T-helper 1 cell treated with Interleukin-12 subunit alpha and Interleukin-12 subunit beta and Interleukin-4 antibody, amounts not matched to agents 30 ng/mL and 1 ng/mL, for 36 hours (primary cell): ENCODE measurements at regions not wholly inside any gene's neighbourhood (a gene's known extent, or its start where the extent isn't known, plus 50 kb on each side); places are given as distances from the start of the nearest gene placed in this dataset.

ENCODE experiments used
- intact Hi-C: fragments of 100-400 bp; cut with micrococcal nuclease; formaldehyde crosslinking; loops from one replicate; pipeline ENCODE4 v1.15.1; 2024

- intact Hi-C loops = no loop called here
Observed at GRCh38 chr7:33727315-33727714, 178.0 kb upstream of the BMPER start.

GRCh38 chr7:33728873-33729551, 176.3 kb upstream of the BMPER start:
- intact Hi-C loops = no loop called here

- intact Hi-C loops = no loop called here
Observed at GRCh38 chr7:33729726-33730125, 175.6 kb upstream of the BMPER start.

DNA sequence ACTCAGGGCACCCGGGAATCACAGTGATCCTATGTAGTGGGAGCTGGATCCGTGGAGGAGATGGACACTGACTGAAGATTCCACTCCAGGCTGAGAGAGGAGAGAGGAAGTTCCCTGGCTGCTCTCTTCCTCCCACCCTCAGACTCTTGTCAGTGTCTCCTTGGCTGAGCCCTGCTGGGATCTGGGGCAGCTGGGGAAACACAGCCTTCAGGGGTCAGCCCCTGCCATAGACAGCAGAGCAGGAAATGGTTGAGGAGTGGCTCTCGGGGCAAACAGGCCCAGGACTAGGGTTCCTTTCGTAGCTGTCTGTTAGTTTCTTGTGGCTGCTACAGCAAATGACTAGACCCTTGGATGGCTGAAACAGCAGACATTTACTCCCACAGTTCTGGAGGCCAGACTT, 174.4 kb upstream of the BMPER start:
- intact Hi-C loops = no loop called here

DNA sequence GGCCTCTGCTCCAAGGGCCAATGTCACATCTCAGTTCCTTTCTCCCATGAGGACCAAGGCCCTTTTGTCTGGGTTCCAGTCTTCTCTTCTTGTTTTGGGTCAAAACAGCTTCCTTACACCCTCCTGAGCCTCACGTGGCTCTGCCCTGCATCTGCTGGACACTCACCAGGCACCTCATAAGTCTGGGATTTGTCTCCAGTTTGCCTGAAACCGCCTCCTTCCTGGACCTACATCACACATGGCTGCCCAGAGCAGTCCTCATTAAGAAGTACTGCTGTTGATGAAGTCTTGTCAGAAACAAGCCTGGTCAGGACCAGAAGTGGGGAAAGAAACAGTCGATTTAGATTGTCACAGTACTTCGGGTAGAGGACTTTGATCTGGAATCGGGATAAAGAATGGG, 173.4 kb upstream of the BMPER start:
- intact Hi-C loops = no loop called here

GRCh38 chr7:33732462-33732861, 172.9 kb upstream of the BMPER start:
- intact Hi-C loops = no loop called here

DNA sequence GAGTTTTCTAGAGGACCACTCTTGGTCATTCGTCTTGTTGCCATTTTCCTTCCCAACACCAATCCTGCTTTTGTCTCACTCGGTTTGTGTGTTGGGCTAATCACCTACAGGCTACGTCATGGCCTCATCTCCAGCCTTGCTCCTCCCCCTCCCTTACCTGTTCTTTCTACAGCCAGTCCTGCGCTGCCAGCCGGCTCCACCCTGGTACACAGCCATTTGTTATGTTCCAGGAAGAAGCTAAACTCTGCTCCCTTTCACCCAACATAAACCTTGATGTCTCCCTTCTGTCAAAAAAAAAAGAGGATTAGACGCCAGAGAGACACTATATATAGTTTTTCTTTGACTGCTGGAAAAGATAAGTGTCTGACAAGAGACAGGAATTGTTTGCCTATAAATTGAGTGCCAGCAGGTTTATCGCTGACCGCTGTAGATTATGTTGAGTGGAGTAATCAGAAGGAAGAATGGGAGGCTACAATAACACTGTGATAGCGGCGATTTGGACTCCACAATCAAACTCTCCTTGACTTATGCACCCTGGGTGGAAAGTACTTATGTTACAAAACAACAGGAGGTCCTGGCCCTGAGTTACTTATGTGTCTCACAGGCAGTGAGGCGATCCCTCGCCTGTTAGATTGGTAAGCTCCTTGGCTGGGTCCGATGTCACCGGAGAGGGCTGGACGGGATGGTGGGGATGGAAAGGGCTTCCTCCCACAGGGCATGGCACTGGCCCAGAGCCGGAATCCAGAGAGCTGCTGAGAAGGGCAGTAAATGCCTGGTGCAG, 171.3 kb upstream of the BMPER start:
- intact Hi-C loops = no loop called here

DNA sequence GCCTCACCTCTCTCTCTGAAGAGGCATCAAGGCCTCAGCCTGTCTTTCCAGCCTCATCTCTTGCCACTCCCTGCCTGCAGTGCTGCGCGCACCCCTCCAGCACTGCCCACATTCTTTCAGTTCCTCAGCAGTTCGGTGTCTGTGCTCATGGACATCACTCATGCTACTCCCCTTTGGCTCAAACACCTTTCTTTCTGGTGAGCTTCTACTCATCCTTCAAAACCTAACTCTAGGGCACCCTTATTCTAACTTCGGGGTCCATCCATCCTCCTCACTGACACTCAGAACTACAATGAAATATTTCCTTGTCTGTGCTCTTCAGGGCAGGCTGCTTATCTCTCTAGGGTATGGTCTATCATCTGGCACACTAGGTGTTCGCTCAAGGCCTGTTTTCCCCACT, 169.9 kb upstream of the BMPER start:
- intact Hi-C loops = no loop called here

GRCh38 chr7:33736521-33737221, 168.7 kb upstream of the BMPER start:
- intact Hi-C loops = no loop called here

- intact Hi-C loops = no loop called here
Observed at GRCh38 chr7:33738260-33738935, 166.9 kb upstream of the BMPER start.

DNA sequence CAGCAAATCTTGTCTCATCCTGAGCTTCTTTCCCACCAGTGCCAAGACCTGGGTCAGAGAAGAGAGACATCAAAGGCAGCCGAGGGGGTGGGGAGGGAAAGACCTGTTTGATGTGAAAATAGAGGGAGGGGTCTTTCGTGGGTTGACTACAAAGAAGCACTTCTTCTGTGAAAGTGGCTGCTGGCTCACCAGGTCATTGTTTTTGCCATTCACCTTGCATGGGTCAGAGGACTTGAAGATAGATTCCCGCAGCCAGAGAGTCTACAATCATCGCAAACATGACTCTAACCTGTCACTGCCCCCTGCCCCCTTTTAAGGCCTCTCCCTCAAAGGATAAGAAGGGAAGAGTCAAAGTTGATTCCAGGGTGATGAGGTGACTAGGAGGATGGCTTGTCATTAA, 166.1 kb upstream of the BMPER start:
- intact Hi-C loops = no loop called here

DNA sequence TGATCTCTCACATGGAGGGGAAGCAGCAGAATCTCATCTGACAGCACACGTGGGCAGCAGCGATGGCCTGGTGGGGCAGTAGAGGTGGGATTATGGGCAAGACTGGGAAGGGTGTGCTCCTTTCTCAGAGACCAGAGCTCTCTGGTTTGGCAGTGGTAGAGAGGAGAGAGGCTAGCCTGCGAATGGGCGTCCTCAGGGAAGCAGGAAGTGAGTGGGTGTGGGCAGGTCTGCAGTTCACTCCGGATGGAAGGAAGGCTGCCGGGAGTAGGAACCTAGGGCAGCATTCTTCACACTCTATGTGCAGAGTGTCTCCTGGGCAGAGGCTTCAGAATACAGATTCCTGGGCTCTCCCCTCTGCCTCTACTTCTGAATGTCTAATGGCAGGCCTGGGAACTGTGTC, 162.8 kb upstream of the BMPER start:
- intact Hi-C loops = loop anchor here (10.0 kb wide), 1 partner anchor 978 kb away; no protein-coding TSS in a partner anchor

DNA sequence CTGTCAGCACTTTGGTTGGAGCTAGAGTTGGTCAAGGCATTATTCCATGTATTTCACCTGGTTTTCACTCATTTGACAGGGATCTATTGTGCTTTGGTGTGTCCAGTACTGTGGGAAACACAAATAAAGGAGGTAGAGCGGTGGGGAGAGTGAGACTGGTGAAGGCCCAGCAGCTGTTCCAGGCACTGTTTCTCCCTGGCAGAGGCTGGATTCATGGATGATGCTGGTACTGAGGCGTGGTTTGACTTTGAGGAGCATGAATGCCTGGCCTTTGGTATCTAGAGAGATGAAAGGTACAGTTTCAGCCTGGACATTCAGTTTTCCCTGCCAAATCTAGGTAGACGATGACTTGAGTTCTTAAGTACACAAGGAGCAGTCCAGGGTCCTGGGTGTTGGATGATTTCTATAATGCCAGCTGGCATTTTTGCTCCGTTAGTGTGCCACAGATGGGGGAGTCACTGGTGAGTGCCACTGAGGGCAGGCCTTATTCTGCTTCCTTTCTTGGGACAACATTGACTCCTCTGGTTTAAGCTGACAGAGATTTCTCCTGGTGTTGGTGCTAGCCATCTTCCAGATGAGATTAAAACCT, 162.2 kb upstream of the BMPER start:
- intact Hi-C loops = loop anchor here (10.0 kb wide), 1 partner anchor 978 kb away; no protein-coding TSS in a partner anchor

DNA sequence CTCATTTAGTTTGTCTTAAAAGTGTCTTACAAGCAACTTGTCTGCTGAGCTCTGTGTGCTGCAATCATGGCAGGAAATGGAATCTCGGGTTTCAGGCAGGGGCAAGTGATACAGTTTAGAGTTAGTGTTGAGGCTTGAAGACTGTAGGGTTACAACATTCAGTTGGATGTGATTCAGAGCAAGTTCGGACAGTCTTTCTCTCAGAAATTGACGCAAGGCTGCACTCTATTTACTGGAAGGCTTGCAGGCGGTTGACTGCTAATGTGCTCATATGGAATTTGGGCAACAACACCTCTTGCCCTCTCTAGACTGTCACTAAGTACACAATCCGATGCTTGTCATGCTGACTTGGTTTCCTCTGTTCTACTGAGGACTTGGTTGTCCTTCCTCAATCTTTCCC, 161.7 kb upstream of the BMPER start:
- intact Hi-C loops = loop anchor here (10.0 kb wide), 1 partner anchor 979 kb away; no protein-coding TSS in a partner anchor

DNA sequence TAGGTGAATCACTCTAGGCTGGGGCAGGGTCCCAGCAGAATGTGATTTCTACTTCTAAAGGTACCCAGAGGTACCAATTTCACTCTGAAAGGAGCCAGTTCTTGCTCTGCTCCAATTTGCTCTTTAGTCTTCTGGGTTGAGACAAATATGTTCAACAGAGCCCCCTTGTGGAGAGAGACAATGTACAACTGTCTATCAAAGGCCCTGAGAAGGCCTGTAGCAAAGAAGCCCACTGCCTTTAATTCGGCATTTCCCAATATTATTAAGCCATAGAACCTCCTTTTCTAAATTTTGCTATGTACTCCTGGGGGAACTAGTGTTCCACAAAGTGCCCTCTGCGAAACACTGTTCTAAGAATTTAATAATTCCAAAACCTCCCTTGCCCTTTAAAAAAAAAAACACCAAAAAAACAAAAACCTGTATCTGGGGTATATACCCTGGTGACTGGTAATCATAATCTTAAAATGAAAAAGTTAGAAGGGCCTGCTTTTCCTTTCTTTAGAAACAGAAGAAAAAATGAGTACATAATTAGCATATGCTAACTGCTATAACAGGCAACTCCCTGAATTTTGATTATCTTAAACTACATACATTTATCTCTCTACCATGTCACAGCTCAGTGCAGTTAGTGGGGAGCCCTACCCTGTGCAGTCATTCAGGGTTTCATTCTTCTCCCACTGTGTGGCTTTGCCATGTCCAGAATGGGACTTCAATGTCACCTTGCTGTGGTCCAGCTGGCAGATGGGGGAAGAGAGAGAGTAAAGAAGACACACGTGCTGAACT, 160.9 kb upstream of the BMPER start:
- intact Hi-C loops = loop anchor here (10.0 kb wide), 1 partner anchor 980 kb away; no protein-coding TSS in a partner anchor

DNA sequence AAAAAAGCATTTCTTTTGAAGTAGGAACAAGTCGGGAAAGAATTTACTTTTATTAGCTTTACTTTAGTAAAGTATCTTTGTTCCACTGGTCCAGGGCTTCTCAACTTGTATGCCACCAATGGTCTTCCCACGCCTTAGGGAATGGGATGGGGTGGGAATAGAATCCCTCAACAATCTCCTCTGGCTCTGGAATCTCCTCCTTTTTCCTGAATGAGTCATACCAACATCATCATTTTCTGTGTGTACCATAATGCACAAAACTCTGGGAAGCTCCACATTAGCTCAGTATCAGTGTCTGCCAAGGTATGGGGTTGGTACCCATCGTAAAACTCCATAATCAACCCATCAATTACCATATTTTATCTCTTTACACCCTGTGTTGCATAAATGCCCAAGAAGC, 159.4 kb upstream of the BMPER start:
- intact Hi-C loops = loop anchor here (10.0 kb wide), 1 partner anchor 981 kb away; no protein-coding TSS in a partner anchor

- intact Hi-C loops = loop anchor here (10.0 kb wide), 1 partner anchor 984 kb away; no protein-coding TSS in a partner anchor
Observed at GRCh38 chr7:33748793-33749192, 156.5 kb upstream of the BMPER start.

DNA sequence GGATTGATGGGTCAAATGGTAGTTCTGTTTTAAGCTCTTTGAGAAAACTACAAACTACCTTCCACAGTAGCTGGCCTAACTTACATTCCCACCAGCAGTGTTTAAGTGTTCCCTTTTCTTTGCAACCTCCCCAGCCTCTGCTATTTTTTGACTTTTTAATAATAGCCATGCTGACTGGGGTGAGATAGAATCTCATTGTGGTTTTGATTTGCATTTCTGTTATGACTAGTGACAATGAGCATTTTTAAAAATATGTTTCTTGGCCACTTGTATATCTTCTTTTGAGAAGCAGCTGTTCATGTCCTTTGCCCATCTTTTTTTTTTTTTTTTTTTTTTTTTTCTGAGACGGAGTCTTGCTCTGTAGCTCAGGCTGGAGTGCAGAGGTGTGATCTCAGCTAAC, 155.2 kb upstream of the BMPER start:
- intact Hi-C loops = no loop called here

DNA sequence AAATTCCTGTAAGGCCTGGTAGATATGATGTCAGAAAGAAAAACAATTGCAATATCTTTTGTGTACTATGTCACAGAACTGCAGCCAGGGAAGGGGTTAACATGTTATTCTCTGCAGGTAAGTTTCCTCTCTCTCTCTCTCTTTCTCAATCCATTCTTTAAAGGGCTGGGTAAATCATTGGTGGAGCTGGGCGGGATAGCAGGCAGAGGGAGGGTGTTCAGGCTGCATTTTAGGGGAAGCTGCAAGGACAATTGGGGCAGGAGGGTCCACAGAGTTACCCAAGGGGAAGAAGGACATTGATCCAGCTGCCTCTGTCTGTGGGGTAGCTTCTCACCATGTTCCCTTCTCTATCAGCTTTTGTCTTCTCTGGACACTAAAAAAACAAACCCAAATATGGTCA, 153.9 kb upstream of the BMPER start:
- intact Hi-C loops = no loop called here

GRCh38 chr7:33753881-33754525, 151.3 kb upstream of the BMPER start:
- intact Hi-C loops = no loop called here
